ENCODE measurements at regions not wholly inside any gene's neighbourhood (a gene's known extent, or its start where the extent isn't known, plus 50 kb on each side); places are given as distances from the start of the nearest gene placed in this dataset.
"Not testable (repeated sequence)": the region's sequence is repeated elsewhere in the genome, so short reads cannot be mapped to it uniquely, and the experiment has no call there.

DNA sequence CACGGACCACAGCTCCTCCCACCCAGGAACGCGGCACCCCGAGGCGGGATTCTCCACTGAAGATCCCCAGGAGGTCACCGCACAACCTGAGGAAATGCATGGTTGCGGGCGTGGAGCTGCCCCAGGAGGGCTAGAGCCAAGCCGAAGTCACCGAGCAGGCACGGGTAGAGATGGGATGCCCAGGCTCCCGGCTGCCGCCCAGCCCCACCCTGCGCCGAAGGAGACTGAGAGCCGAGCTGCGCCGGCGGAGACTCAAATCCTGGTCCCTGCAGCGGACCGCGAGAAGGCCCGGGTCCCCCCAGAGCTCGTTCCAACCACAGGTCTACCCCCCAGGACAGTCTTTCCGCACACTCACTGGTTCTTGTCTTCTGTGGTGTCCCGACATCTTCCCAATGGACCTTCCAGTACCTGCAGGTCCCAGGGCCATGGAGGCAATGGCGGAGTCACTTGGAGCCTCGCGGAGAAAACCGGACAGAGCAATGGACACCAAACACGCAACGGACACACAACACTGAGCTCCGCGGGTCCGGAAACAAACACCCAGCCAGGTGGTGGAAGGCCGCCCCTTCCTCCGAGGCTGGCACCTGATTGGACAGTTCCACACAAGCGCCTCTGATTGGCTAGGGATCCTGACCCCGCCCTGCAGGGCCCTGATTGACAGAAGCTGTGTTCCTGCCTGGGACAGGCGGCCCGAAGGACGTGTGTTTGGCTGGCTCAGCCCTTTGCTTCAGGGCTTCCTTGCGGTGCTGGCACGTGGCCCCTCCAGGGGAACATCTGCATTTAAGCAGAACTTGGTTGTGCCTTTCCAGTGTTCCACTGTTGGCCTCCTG lies 331.9 kb upstream of the NUPR2 start:
- no peaks in the 10 kb centered on the region for H3K79me2 ChIP-seq (ENCODE audit: insufficient read depth, low read length)
- no peaks in the 10 kb centered on the region for H4K20me1 ChIP-seq (ENCODE audit: insufficient read depth, low read length)
- H3K4me1 ChIP-seq (ENCODE audit: insufficient read depth, low read length, severe bottlenecking): no peaks in the 10 kb centered on the region
- no peak overlapping the region for H3K4me2 ChIP-seq (ENCODE audit: low read length)
- H3K9ac ChIP-seq (ENCODE audit: low read length): no peak overlapping the region
- no peaks in the 10 kb centered on the region for H3K36me3 ChIP-seq (ENCODE audit: insufficient read depth, low read length)
- no peaks in the 10 kb centered on the region for H3F3A ChIP-seq (ENCODE audit: insufficient read depth, low read length)
- no peaks in the 10 kb centered on the region for H3K27me3 ChIP-seq (ENCODE audit: insufficient read depth, low read length)
- no peaks in the 10 kb centered on the region for H3K9me2 ChIP-seq (ENCODE audit: low read depth, low read length)
- no peak overlapping the region for H3K27ac ChIP-seq (ENCODE audit: low read depth, low read length, poor library complexity, severe bottlenecking)
- no peak overlapping the region for H3K4me3 ChIP-seq (ENCODE audit: low read depth, low read length, poor library complexity, severe bottlenecking)
- H3K9me3 ChIP-seq (ENCODE audit: low read length): peaks cover 10% of the 10 kb centered on the region; the same call in 1 of the 2 replicates
- TF ChIP-seq, protein P1, sequence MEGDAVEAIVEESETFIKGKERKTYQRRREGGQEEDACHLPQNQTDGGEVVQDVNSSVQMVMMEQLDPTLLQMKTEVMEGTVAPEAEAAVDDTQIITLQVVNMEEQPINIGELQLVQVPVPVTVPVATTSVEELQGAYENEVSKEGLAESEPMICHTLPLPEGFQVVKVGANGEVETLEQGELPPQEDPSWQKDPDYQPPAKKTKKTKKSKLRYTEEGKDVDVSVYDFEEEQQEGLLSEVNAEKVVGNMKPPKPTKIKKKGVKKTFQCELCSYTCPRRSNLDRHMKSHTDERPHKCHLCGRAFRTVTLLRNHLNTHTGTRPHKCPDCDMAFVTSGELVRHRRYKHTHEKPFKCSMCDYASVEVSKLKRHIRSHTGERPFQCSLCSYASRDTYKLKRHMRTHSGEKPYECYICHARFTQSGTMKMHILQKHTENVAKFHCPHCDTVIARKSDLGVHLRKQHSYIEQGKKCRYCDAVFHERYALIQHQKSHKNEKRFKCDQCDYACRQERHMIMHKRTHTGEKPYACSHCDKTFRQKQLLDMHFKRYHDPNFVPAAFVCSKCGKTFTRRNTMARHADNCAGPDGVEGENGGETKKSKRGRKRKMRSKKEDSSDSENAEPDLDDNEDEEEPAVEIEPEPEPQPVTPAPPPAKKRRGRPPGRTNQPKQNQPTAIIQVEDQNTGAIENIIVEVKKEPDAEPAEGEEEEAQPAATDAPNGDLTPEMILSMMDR (IDR thresholded peaks at IDR 0.05; ENCODE audit: low read length): no peak
- TF ChIP-seq EZH2 (IDR thresholded peaks at IDR 0.05; ENCODE audit: borderline replicate concordance, low read length): no peak
- H2AFZ ChIP-seq (ENCODE audit: low read length): no peak overlapping the region

DNA sequence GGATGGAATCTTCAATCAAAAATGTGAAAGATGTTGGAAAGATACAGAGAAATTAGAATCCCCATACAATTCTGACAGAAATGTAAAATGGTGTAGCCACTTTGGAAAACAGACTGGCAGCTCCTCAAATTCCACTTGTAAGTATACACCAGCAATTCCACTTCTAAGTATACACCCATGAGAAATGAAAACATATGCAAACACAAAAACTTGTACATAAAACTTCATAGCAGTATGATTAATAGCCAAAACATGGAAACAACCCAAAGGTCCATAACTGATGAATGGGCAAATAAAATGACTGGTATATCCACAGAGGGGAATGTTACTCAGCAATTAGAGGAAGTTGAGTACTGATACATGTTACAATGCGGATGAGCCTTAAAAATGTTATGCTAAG lies 304.3 kb upstream of the NUPR2 start:
- H3K4me3 ChIP-seq (ENCODE audit: low read depth, low read length, poor library complexity, severe bottlenecking); H3K79me2 ChIP-seq (ENCODE audit: insufficient read depth, low read length); H4K20me1 ChIP-seq (ENCODE audit: insufficient read depth, low read length); H3K27ac ChIP-seq (ENCODE audit: low read depth, low read length, poor library complexity, severe bottlenecking); H3K9me3 ChIP-seq (ENCODE audit: low read length); H3F3A ChIP-seq (ENCODE audit: insufficient read depth, low read length); H3K9me2 ChIP-seq (ENCODE audit: low read depth, low read length); H3K4me1 ChIP-seq (ENCODE audit: insufficient read depth, low read length, severe bottlenecking); H2AFZ ChIP-seq (ENCODE audit: low read length); H3K36me3 ChIP-seq (ENCODE audit: insufficient read depth, low read length); H3K27me3 ChIP-seq (ENCODE audit: insufficient read depth, low read length); H3K9ac ChIP-seq (ENCODE audit: low read length); H3K4me2 ChIP-seq (ENCODE audit: low read length): not testable (repeated sequence)

DNA sequence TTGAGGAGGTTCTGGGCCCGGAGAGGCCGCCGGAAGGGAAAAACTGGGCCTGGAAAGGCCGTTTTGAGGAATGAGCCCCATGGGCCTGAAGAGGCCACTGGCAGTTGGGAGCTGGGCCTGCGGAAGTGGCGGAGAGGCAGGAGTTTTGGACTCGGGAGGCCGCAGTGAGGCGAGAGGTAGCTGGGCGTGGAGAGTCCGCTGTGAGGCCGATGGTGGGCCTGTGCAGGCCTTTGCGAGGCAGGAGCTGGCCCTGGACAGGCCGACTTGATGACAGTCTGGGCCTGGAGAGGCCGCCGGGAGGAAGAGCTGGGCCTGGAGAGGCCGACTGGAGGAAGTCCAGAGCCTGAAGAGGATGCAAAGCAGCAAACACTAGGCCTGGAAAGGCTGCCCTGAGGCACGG lies 259.0 kb upstream of the NUPR2 start:
- no peaks in the 10 kb centered on the region for H4K20me1 ChIP-seq (ENCODE audit: insufficient read depth, low read length)
- no peaks in the 10 kb centered on the region for H3F3A ChIP-seq (ENCODE audit: insufficient read depth, low read length)
- no peak overlapping the region for H2AFZ ChIP-seq (ENCODE audit: low read length)
- TF ChIP-seq, protein P1 (IDR thresholded peaks at IDR 0.05; ENCODE audit: low read length): no peak
- no peak for TF ChIP-seq EZH2 (IDR thresholded peaks at IDR 0.05; ENCODE audit: borderline replicate concordance, low read length)
- no peaks in the 10 kb centered on the region for H3K9me3 ChIP-seq (ENCODE audit: low read length)
- no peak overlapping the region for H3K9ac ChIP-seq (ENCODE audit: low read length)
- H3K4me2 ChIP-seq (ENCODE audit: low read length): no peak overlapping the region
- no peaks in the 10 kb centered on the region for H3K36me3 ChIP-seq (ENCODE audit: insufficient read depth, low read length)
- no peak overlapping the region for H3K27ac ChIP-seq (ENCODE audit: low read depth, low read length, poor library complexity, severe bottlenecking)
- no peak overlapping the region for H3K4me3 ChIP-seq (ENCODE audit: low read depth, low read length, poor library complexity, severe bottlenecking)
- H3K79me2 ChIP-seq (ENCODE audit: insufficient read depth, low read length): no peaks in the 10 kb centered on the region
- no peaks in the 10 kb centered on the region for H3K9me2 ChIP-seq (ENCODE audit: low read depth, low read length)
- H3K27me3 ChIP-seq (ENCODE audit: insufficient read depth, low read length): no peaks in the 10 kb centered on the region
- no peaks in the 10 kb centered on the region for H3K4me1 ChIP-seq (ENCODE audit: insufficient read depth, low read length, severe bottlenecking)

DNA sequence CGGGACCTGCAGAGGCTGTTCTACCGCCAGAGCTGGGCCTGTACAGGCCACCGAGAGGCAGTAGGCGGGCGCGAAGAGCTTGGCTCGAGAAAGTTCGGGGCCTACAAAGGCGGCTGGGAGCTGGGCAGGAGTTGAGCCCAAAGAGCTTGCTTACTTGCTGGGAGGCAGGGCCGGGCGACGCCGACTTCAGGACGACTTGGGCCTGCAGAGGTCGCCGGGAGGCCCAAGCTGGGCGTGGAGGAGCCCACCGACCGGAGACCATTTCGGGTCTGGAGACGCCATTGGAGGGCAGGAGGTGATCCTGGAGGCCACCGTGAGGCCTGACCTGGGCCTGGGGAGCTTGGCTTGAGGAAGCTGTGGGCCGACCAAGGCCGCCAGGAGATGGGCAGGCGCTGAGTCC lies 258.4 kb upstream of the NUPR2 start:
- not testable (repeated sequence) for H2AFZ ChIP-seq (ENCODE audit: low read length); H4K20me1 ChIP-seq (ENCODE audit: insufficient read depth, low read length); H3K4me2 ChIP-seq (ENCODE audit: low read length); H3K27ac ChIP-seq (ENCODE audit: low read depth, low read length, poor library complexity, severe bottlenecking); H3K4me3 ChIP-seq (ENCODE audit: low read depth, low read length, poor library complexity, severe bottlenecking); H3K79me2 ChIP-seq (ENCODE audit: insufficient read depth, low read length); H3K4me1 ChIP-seq (ENCODE audit: insufficient read depth, low read length, severe bottlenecking); H3K9ac ChIP-seq (ENCODE audit: low read length); H3K36me3 ChIP-seq (ENCODE audit: insufficient read depth, low read length); H3K9me3 ChIP-seq (ENCODE audit: low read length); H3F3A ChIP-seq (ENCODE audit: insufficient read depth, low read length); H3K9me2 ChIP-seq (ENCODE audit: low read depth, low read length); H3K27me3 ChIP-seq (ENCODE audit: insufficient read depth, low read length)

DNA sequence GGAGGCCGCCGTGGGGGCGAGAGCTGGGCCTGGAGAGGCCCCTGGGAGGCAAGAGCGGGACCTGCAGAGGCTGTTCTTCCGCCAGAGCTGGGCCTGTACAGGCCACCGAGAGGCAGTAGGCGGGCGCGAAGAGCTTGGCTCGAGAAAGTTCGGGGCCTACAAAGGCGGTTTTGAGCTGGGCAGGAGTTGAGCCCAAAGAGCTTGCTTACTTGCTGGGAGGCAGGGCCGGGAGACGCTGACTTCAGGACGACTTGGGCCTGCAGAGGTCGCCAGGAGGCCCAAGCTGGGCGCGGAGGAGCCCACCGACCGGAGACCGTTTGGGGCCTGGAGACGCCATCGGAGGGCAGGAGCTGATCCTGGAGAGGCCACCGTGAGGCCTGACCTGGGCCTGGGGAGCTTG lies 257.1 kb upstream of the NUPR2 start:
- H3K4me3 ChIP-seq (ENCODE audit: low read depth, low read length, poor library complexity, severe bottlenecking); H3K27me3 ChIP-seq (ENCODE audit: insufficient read depth, low read length); H3K4me1 ChIP-seq (ENCODE audit: insufficient read depth, low read length, severe bottlenecking); H2AFZ ChIP-seq (ENCODE audit: low read length); H3K27ac ChIP-seq (ENCODE audit: low read depth, low read length, poor library complexity, severe bottlenecking); H3K36me3 ChIP-seq (ENCODE audit: insufficient read depth, low read length); H3K79me2 ChIP-seq (ENCODE audit: insufficient read depth, low read length); H3K9me3 ChIP-seq (ENCODE audit: low read length); H3K4me2 ChIP-seq (ENCODE audit: low read length); H4K20me1 ChIP-seq (ENCODE audit: insufficient read depth, low read length); H3K9me2 ChIP-seq (ENCODE audit: low read depth, low read length); H3K9ac ChIP-seq (ENCODE audit: low read length); H3F3A ChIP-seq (ENCODE audit: insufficient read depth, low read length): not testable (repeated sequence)

DNA sequence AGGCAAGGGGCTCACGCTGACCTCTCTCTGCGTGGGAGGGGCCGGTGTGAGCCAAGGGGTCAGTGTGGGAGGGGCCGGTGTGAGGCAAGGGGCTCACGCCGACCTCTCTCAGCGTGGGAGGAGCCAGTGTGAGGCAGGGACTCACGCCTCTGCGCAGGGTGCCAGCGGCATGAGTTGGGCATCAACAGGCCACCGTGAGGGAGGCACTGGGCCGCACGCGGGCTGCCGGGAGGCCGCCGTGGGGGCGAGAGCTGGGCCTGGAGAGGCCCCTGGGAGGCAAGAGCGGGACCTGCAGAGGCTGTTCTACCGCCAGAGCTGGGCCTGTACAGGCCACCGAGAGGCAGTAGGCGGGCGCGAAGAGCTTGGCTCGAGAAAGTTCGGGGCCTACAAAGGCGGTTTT lies 255.6 kb upstream of the NUPR2 start:
- H3K27ac ChIP-seq (ENCODE audit: low read depth, low read length, poor library complexity, severe bottlenecking); H3K9me2 ChIP-seq (ENCODE audit: low read depth, low read length); H3K9ac ChIP-seq (ENCODE audit: low read length); H3K4me1 ChIP-seq (ENCODE audit: insufficient read depth, low read length, severe bottlenecking); H3K9me3 ChIP-seq (ENCODE audit: low read length); H3K79me2 ChIP-seq (ENCODE audit: insufficient read depth, low read length); H3K36me3 ChIP-seq (ENCODE audit: insufficient read depth, low read length); H3K27me3 ChIP-seq (ENCODE audit: insufficient read depth, low read length); H3F3A ChIP-seq (ENCODE audit: insufficient read depth, low read length); H3K4me3 ChIP-seq (ENCODE audit: low read depth, low read length, poor library complexity, severe bottlenecking); H4K20me1 ChIP-seq (ENCODE audit: insufficient read depth, low read length); H3K4me2 ChIP-seq (ENCODE audit: low read length); H2AFZ ChIP-seq (ENCODE audit: low read length): not testable (repeated sequence)

All from OCI-LY1 (cell line).